Umbilical cord (tissue), 1 donor: ENCODE measurements at regions not wholly inside any gene's neighbourhood (a gene's known extent, or its start where the extent isn't known, plus 50 kb on each side); places are given as distances from the start of the nearest gene placed in this dataset.
"Not testable (repeated sequence)": the region's sequence is repeated elsewhere in the genome, so short reads cannot be mapped to it uniquely, and the experiment has no call there.

ENCODE experiments used
- DNase-seq: peaks from one replicate; pipeline ENCODE4 v3.0.0-alpha.2; 2015; ENCODE audit warnings: low spot score

DNA sequence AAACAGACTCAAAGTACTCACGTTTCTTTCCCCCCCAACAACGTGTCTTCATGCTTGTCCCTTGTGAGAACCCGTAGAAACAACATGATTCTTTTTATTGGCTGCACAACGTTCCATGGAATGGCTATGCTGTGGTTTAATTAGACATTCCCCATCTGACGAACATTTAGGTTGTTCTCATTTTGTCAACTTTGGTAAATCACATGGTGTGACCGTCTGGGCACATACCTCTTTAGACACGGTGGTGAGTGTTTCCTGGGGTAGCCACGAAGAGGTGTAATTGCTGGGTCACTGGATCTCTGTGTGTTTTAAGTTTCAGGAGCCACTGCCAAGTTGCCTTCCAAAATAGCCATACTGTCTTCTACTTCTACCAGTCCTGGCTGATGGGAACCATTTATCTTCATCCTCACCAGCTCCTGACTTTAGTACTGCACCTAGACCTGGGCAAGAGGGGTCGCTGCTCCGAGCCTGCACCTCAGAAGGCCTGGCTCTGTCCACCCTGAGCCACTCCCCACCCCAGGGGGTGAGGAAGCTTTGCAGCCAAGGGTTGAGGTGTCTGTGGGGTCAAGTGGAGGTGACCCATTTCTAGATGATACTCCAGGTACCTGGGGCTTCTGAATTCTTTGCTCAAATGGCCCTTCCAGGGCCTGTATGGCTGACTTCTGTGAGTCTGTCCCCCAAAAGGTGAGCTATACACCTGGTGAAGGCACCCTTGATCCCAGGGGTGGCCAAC is 84.7 kb downstream of the IRX5 start:
- no peak for DNase-seq

DNA sequence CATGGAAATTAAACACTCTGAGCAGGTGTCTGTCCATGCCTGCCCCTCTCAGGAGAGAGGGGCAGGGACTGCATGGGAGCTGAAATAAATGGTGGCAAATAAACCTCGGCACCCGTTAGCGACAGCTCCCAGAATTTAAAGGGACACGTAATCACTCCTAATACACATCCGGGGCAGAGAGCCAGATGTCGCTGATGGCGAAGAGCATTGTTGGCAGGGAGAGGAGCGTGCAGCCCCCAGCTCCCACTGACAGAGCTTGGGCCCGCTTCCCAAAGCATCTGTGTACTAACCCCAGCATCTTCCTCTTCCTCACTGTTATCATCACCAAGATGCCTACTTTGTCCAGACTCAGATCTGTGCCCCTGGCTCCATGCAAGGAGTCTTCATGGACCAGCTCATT is 85.8 kb downstream of the IRX5 start:
- no peak for DNase-seq

DNA sequence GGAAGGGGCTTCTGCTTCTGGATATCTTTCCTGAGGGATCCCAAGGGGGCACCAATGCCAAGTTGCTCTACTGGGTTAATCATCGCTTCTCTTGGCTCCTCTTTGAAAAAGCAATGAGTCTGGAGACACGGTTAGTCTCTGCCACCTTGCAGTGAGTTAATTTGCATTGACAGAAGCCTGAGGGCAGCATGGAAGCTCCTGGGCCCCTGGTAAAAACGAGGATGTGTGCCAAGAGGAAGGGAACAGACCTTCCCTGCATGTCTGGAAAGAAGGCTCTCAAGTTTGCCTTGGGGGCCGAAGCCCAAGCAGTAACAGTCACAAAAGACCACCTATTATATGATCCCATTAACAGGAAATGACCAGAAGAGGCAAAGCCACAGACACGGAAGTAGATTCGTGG is 86.7 kb downstream of the IRX5 start:
- no peak for DNase-seq

DNA sequence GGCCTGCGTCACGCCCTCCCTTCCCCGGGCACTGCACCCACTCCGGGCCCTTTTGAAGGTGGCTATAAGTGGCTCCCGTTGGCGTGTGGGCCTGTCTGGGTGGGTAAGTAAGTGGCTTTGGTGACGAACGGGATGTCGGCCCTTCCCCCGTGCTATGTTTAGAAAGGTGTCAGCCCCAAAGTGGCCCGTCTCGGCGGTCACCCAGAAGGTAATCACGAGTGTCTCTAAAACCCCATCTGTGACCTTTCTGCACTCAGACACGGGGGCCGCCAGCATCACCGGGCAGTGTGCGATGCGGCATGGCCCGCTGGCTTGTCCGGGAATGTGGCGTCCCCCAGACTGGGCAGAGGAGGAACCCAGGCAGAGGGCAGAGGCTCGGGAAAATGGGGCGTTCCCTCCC is 88.2 kb downstream of the IRX5 start:
- no peak for DNase-seq

DNA sequence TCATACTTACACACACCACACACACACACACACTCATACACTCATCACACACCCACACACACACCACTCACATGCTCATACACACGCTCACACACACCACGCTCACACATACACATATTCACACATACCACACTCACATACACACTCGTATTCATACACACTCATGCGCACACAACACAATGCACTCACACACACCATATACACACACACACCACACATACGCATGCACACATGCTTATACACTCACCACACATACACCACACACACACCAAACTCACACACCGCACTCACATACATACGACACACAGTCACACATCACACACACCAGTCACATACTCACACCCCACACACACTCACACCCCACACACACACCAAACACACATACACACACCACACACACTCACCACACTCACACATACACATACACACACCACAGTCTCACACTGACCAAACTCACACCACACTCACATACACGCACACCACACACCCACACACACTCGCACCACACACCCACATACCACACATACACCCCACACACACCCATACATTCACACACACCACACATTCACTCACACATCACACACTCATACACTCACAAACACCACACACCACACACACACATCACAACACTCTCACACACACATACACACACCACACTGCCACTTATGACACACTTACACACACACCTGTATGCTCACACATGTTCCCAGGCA is 88.9 kb downstream of the IRX5 start:
- no peak for DNase-seq

DNA sequence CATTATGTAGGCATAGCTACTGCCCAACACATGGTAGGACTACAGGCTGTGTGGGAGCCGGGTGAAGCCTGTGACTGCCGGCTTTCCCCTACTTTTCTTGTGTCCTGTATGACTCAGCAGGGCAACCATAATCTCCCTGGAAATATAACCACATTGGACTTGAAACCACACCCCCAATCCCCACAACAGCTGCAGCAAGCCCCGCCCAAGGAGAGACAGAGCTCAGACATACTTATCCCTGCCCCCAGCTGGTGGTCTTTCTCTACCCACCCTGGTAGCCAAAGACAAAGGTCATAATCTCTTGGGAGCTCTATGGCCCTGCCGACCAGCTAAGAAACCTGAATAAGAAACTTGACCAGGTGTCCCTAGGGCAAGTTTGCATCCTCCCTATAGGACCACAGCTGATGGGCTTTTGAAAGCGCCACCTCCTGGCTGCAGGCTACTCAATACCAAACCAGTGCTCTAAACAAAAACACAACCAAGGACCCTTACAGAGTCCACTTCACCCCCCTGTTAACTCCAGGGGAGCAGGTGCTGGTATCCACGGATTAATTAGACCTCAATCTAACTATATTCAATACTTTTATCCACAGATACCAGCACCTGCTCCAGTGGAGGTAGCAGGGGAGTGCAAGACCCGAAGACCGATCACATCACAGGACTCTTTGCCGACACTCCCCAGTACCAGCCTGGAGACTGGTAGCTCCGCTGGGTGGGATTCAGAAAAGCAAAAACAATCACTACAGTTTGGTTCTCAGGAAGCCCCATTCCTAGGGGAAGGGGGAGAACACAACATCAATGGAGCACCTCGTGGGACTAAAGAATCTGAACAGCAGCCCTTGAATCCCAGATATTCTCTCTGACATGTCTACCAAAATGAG is 91.2 kb downstream of the IRX5 start:
- DNase-seq: no peak

DNA sequence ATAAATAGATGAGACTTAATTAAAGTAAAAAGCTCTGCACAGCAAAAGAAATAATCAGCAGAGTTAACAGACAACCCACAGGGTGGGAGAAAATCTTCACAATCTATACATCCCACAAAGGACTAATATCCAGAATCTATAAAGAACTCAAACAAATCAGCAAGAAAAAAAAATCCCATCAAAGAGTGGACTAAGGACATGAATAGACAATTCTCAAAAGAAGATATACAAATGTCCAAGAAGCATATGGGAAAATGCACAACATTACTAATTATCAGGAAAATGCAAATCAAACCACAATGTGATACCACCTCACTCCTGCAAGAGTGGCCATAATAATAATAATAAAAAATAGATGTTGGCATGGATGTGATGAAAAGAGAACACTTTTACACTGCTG is 96.6 kb downstream of the IRX5 start:
- DNase-seq: not testable (repeated sequence)

DNA sequence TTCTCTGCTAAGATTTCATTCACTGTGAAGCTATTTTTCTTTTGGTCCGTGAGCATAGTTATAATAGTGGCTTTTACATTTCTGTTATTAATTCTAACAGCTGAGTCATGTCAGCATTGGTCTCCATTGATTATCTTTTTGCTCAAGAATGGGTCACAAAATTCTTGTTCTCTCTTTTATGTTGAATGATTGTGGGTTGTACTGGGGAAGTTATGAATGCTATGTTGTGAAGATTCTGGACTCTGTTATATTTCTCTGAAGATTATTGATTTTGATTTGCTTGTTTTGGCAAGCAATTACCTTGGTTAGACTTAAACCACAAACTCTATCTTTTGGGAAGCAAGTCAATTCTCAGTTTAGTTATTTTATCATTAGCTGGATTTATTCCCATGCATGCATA is 98.8 kb downstream of the IRX5 start:
- no peak for DNase-seq

DNA sequence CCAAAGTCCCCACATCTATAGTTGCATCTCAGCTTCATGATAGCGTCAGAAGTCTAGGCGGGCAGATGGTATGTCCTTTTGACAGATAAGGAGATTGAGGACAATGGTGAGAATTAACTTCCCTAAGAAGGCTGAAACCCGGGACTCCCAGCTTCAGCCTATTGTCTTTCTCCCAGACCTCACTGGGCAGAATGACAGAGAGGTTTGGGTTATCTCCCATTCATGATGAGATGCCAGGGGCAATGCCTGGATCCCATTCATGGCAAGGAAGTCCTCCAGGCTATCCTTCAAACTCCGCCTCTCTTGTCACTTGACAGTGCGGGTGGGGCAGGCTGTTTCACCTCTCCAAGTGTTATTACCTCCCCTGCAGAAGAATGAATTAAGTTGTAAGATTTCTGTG is 100.3 kb downstream of the IRX5 start:
- no peak for DNase-seq

DNA sequence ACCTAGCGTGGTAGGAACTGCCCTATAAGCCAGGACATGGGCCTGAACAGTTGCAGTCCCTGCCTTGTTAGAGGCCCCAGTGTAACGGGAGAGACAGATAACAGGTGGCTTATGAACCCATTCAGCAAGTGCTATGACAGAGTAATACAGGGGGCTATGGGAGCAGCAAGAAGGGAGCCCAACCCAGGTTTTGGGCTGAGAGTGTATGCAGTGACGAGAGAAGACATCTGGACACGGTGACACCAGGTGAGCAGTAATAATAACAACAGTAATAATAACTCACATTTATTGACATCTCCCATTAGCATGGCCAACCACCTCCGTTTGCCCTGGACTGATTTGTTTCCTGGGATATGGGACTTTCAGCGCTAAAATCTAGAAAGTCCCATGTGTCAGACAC is 100.8 kb downstream of the IRX5 start:
- DNase-seq: no peak

DNA sequence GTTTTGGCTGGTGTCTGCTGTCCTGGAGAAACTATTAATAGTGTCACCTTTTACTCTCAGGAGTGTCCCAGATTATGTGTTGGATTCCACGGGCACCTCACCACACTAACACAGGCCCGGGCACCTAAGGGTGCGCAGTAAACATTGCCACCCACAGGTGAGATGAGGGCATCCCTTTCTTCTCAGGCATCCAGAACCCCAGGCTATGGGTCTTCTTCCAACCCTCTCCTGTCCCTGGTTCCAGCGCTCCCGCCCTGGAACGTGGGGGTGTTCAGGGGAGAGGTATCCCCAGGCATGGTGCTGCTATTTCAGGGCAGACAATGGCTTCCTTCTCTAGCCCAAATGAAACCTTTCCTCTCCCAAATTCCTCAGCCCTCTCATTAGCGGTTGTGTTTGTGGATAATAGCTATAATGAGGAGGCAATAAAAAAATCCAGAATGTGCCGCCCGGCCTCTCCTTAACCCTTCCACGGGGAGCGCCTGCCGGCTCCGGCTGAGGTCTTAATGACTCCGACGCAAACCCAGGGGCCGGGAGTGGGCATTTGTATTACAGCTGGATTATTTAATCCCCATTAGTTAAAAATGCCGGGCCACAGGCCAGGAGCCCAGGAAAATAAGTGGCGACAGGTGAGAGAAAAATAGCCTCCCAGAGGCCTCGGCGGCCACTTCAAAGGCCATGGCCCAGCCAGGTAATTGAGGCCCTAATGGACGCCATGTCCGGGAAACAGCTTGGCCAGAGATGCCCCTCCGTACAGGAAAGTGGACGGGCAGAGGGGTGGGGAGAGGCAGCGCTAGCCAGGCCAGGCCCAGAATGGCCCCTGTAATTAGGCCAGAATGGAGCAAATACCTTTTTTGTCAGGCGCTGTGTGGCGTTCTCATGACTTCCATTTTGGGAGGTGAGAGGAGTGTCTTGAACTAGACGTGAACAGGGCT is 102.8 kb downstream of the IRX5 start:
- no peak for DNase-seq

DNA sequence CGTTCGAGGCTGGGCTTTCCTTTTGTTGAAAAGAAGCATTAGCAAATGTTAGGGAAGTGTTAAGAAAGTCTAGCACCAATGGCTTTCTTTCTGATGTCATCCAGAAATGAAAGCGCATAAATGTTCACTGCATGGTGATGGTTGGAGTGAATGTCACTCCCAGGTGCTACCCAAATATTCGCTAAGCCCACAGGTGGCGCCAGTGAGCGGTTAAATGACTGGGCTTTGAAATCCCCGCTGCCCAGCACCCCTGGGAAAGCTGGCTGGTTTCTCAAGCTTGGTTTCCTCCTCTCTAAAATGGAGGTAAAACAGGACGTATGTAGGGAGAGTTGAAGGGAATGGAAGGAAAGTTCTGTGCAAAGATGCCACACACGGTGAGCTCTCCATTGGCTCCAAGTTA is 104.4 kb downstream of the IRX5 start:
- no peak for DNase-seq

DNA sequence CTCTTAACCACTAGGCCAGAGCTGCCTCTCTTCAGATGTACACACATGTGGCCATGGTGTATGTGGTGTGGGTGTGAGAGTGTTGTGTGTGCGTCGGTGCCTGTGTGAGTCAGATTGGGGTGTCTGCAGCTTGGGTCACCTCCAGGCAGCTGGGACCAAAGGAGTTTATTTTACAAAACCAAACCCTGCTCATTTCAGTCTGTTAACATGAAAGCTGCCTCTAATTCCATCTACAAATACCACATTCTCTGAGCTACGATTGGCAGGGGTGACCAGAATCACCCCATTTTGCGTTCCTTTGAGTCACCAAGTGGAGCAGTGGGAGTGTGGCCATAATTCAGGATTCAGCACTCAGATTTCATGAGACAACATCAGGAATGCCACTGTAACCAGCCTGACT is 105.3 kb downstream of the IRX5 start:
- DNase-seq: no peak

DNA sequence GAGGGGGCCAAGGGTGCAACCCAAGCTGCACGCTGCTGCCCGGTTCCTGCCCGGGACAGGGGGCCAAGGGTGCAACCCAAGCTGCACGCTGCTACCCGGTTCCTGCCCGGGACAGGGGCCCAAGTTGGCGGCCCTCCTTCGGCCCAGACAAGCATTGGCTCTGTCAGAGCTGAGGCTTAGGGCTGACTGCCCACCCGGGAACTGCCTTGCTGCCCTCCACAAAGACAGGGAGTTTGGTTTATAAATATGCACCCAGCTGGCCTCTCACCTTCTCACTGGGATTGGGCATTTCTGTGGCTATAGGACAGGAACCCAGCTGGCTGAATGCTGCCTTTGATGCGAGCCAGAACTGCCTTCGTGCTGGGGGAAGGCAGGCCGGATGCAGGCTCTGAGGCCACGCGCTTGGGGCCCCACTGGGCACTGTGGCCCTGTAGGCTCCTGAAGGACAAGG is 105.7 kb downstream of the IRX5 start:
- no peak for DNase-seq

DNA sequence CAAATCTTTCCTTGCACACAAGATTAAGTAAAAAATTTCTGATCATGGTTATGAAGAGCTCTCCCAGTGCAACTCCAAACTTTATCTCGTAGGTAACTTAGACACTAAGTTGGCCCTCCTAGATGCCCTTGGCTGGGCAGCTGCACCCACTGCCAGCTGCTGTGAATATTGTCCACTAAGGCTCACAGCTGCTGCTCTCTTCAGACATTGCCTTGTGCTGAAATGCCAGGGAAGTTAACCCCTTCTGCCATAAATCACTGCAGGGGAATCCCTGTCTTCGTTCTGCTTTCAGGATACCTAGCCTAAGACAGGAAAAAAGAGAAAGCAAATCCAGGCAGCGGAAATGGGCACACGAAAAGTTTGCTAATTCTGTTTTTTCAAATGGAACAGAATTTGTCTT is 106.4 kb downstream of the IRX5 start:
- no peak for DNase-seq

DNA sequence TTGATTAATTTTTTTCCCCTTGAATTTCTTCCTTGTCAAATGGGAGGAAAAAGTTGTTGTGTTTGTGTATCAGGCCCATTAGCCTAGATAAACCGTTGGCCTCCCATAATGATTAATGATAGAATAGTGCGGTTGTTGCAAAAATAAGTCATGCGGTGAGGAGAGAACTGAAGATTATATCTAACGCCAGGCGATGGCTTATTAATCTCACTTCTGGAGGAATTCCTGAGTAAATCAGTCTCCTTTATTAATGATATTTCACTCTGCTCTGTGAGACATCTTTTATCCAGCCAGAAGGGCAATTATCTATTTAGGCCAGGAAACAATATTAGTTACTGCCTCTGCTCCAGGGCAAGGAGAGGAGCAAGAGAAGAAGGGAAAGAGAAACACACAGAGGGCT is 107.3 kb downstream of the IRX5 start:
- no peak for DNase-seq

DNA sequence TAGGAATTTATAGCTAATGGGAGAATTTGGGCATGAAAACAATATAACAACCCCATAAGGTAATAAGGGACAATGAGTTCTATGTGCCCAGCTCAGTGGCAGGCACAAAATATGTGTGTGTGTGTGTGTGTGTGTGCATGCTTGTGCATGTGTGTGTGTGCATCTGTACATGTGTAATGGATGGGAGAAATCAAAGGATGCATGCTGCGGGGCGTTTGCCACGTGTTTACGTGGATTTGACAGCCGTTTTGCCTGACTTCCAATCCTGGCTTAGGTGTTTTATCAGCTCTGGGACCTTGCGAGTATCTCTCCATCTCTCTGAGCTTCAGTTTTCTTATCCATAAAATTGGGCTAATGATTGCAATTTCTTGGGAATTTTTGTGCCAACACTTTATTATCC is 108.4 kb downstream of the IRX5 start:
- DNase-seq: no peak

DNA sequence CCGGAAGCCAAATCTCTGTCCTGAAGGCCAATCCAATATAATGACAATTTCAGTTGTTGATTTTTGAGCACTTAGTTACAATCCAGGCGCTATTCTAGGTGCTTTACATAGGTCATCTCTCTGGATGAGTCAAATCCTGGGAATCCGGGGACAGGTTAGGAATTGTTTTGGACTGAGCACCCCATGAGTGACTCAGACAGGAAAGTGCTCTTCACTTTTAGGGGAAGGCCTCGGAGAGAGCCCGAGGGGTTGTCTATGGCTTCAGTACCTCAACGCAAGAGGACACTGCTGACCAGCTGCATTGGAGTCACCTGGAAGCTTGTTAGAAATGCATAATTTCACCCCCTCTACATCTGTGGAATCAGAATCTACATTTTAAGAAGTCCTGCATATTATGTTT is 108.8 kb downstream of the IRX5 start:
- DNase-seq: no peak

DNA sequence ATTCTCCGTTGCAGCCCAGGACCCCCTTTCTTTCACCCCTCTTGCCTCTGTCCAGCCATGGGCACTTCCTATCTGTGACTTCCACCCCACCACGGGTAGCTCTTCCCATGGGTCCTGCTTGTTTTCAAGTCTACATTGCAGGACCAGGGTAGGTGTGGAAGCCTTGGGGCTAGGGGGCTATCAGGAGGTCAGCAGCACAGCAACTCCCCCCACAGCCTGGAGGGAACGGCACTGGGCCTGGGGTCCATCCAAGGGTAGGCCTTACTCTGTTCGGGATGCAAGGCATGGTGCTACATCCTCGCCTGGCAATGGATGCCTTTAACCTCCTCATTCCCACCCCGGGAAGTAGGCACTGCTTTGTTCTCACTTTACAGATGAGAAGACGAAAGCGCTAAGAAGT is 109.3 kb downstream of the IRX5 start:
- DNase-seq: no peak

DNA sequence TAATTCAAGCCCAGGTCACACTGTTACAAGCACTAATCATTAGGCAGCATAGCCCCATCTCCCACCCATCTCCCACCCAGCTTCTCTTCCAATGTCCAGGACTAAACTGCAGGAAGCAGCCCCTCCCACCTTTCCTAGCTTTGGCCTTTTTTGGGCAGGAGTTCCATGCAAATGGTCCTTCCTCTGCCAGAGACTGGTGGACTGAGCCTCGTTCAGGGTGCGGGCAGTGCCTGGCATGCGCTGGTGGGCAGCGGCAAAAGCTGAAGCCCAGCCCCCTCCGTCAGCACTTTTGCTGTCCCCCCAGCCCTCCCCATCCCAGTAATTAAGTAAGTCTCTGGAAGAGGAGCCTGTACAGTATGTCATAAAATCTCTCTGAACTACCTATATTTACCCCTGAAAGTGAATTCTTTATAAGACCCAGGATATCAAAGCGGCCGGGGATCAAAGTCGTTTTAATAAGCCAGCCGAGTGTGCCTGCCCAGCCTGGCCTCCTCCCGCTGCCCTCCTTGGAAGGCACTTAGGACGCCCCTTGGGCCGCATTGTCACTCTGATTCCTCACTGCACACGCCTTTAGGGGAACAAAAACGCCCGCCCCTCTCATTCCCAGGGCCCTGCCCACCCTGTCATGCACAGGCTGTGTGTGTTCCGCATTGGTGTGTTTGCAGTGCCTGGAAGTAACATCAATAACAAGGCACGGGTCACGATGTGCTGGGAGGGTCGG is 109.9 kb downstream of the IRX5 start:
- no peak for DNase-seq
